ENCODE measurements at regions not wholly inside any gene's neighbourhood (a gene's known extent, or its start where the extent isn't known, plus 50 kb on each side); places are given as distances from the start of the nearest gene placed in this dataset.

- intact Hi-C loops (cut with micrococcal nuclease) = no loop called here
- TF ChIP-seq EZH2 (IDR thresholded peaks at IDR 0.05; ENCODE audit: borderline replicate concordance, low read depth, low read length, severe bottlenecking) = no peak
- no peak overlapping the region for H3K4me3 ChIP-seq (replicated peaks in 1 of 3; ENCODE audit: insufficient read depth in 1 of 3, low read depth in 1 of 3, low read length in 3 of 3)
- no peaks in the 10 kb centered on the region for H3K79me2 ChIP-seq (ENCODE audit: control insufficient read depth, insufficient read depth, low read length)
- ChIA-PET POLR2A (no interaction called here), CTCF (interaction anchor here (1.6 kb wide), 1 partner anchor 13 kb away, joined by 4 read pairs; no protein-coding TSS in a partner anchor)
- H4K20me1 ChIP-seq (replicated peaks; ENCODE audit: control insufficient read depth, extremely low read depth, insufficient read depth, low read length) = no peaks in the 10 kb centered on the region
- H3K4me1 ChIP-seq (ENCODE audit: control insufficient read depth, extremely low read depth, insufficient read depth, low read length) = peaks cover 4% of the 10 kb centered on the region
- H3K36me3 ChIP-seq (ENCODE audit: control insufficient read depth in 2 of 2, extremely low read depth in 1 of 2, insufficient read depth in 2 of 2, low read length in 2 of 2) = no peaks in the 10 kb centered on the region
- no peak overlapping the region for H2AFZ ChIP-seq (ENCODE audit: low read depth, low read length)
- H3K9me1 ChIP-seq (replicated peaks; ENCODE audit: control insufficient read depth, extremely low read depth, insufficient read depth, low read length) = no peaks in the 10 kb centered on the region
- FAIRE-seq (no peak), DNase-seq (ENCODE audit: low read depth, low spot score) (no peak)
- dilution Hi-C loops (cut with MboI; ENCODE audit: extremely low pct_ligation_motif_present, low sequenced_read_pairs) = no loop called here
- BruUV-seq (replicated peaks) = no TSS peak
- H3K9ac ChIP-seq (replicated peaks; ENCODE audit: extremely low read depth, insufficient read depth, low read length) = no peak overlapping the region
- H3K4me2 ChIP-seq (ENCODE audit: insufficient read depth, low read length) = no peak overlapping the region
- H3K27me3 ChIP-seq (ENCODE audit: control insufficient read depth in 2 of 2, insufficient read depth in 2 of 2, low read length in 2 of 2) = no peaks in the 10 kb centered on the region
- no peak overlapping the region for H3K27ac ChIP-seq (ENCODE audit: insufficient read depth, low read depth, low read length)
- H3K9me3 ChIP-seq (replicated peaks; ENCODE audit: control insufficient read depth, insufficient read depth, low read length) = no peaks in the 10 kb centered on the region
Measured at GRCh38 chr9:129419382-129419899, 201.5 kb downstream of the C9orf50 start.

GRCh38 chr9:129418451-129418850 lies 202.4 kb downstream of the C9orf50 start:
- FAIRE-seq = no peak
- POLR2A ChIA-PET = no interaction called here

More at GRCh38 chr9:129418451-129418850, 202.4 kb downstream of the C9orf50 start:
- no peaks in the 10 kb centered on the region for H3K36me3 ChIP-seq (ENCODE audit: control insufficient read depth in 2 of 2, extremely low read depth in 1 of 2, insufficient read depth in 2 of 2, low read length in 2 of 2)
- H4K20me1 ChIP-seq (replicated peaks; ENCODE audit: control insufficient read depth, extremely low read depth, insufficient read depth, low read length) = no peaks in the 10 kb centered on the region
- no peak for DNase-seq (ENCODE audit: low read depth, low spot score)
- H3K9me3 ChIP-seq (replicated peaks; ENCODE audit: control insufficient read depth, insufficient read depth, low read length) = no peaks in the 10 kb centered on the region
- CTCF ChIA-PET = no interaction called here
- no peak overlapping the region for H3K4me3 ChIP-seq (replicated peaks in 1 of 3; ENCODE audit: insufficient read depth in 1 of 3, low read depth in 1 of 3, low read length in 3 of 3)
- no peak for TF ChIP-seq EZH2 (IDR thresholded peaks at IDR 0.05; ENCODE audit: borderline replicate concordance, low read depth, low read length, severe bottlenecking)
- no peak for TF ChIP-seq MAX (IDR thresholded peaks at IDR 0.05; ENCODE audit: insufficient read depth, insufficient read length)
- TF ChIP-seq POLR2A (IDR thresholded peaks at IDR 0.05; ENCODE audit: low read depth, low read length) = no peak
- no peak for TF ChIP-seq MYC (IDR thresholded peaks at IDR 0.05; ENCODE audit: low read depth, low read length)
- no peak for TF ChIP-seq JUN (IDR thresholded peaks at IDR 0.05; ENCODE audit: borderline replicate concordance, insufficient read depth, insufficient read length, low read depth)
- no peak for TF ChIP-seq FOS (IDR thresholded peaks at IDR 0.05; ENCODE audit: borderline replicate concordance, insufficient read depth, low read length)
- no peak for TF ChIP-seq CTCF (IDR thresholded peaks at IDR 0.05; ENCODE audit: extremely low read depth in 1 of 2, insufficient read depth in 1 of 2, low read depth in 1 of 2, low read length in 2 of 2)
- TF ChIP-seq POLR2AphosphoS5 (IDR thresholded peaks at IDR 0.05; ENCODE audit: insufficient read depth, low read depth, low read length) = no peak
- TF ChIP-seq GATA2 (IDR thresholded peaks at IDR 0.05; ENCODE audit: insufficient read depth, insufficient read length, low read depth, low read length) = no peak
- no peak overlapping the region for H2AFZ ChIP-seq (ENCODE audit: low read depth, low read length)
- no peaks in the 10 kb centered on the region for H3K9me1 ChIP-seq (replicated peaks; ENCODE audit: control insufficient read depth, extremely low read depth, insufficient read depth, low read length)
- dilution Hi-C loops (cut with MboI; ENCODE audit: extremely low pct_ligation_motif_present, low sequenced_read_pairs) = no loop called here
- peaks cover 12% of the 10 kb centered on the region for H3K4me1 ChIP-seq (ENCODE audit: control insufficient read depth, extremely low read depth, insufficient read depth, low read length)
- H3K27ac ChIP-seq (ENCODE audit: insufficient read depth, low read depth, low read length) = no peak overlapping the region
- H3K79me2 ChIP-seq (ENCODE audit: control insufficient read depth, insufficient read depth, low read length) = no peaks in the 10 kb centered on the region
- intact Hi-C loops (cut with micrococcal nuclease) = no loop called here
- no peaks in the 10 kb centered on the region for H3K27me3 ChIP-seq (ENCODE audit: control insufficient read depth in 2 of 2, insufficient read depth in 2 of 2, low read length in 2 of 2)
- no TSS peak for BruUV-seq (replicated peaks)
- H3K4me2 ChIP-seq (ENCODE audit: insufficient read depth, low read length) = no peak overlapping the region
- no peak overlapping the region for H3K9ac ChIP-seq (replicated peaks; ENCODE audit: extremely low read depth, insufficient read depth, low read length)

Measured in endothelial cell of umbilical vein (primary cell).